Large intestine (tissue), 3 donors: ENCODE measurements at regions not wholly inside any gene's neighbourhood (a gene's known extent, or its start where the extent isn't known, plus 50 kb on each side); places are given as distances from the start of the nearest gene placed in this dataset.

ENCODE experiments used
- DNase-seq, 2 donors: peaks; one replicate each; pipeline versions ENCODE4 v3.0.0 to v3.0.0-alpha.2; 2013
- H3K27ac ChIP-seq: one replicate; pipeline ENCODE4 v1.5.1; 2013; ENCODE audit warnings: low read length
- H3K27me3 ChIP-seq: 2 replicates; pipeline ENCODE4 v1.6.1; 2013; ENCODE audit warnings: low read length; ENCODE audit not compliant: control insufficient read depth, insufficient read depth
- H3K36me3 ChIP-seq: 2 replicates; pipeline ENCODE4 v1.6.1; 2013; ENCODE audit warnings: low read length; ENCODE audit not compliant: control insufficient read depth, insufficient read depth
- H3K4me1 ChIP-seq: one replicate; pipeline ENCODE4 v1.6.1; 2013; ENCODE audit warnings: low read length; ENCODE audit not compliant: control insufficient read depth, insufficient read depth
- H3K4me3 ChIP-seq: one replicate; pipeline ENCODE4 v1.5.1; 2013; ENCODE audit warnings: low read length
- H3K9me3 ChIP-seq: one replicate; pipeline ENCODE4 v1.6.1; 2013; ENCODE audit warnings: mild to moderate bottlenecking, low read depth, low read length, moderate library complexity; ENCODE audit not compliant: control insufficient read depth
- WGBS: methylation state at CpG from one replicate; pipeline ENCODE4 v1.1.5; 2013; ENCODE audit warnings: low lambda C conversion rate; ENCODE audit not compliant: insufficient coverage; 5-methylcytosine and 5-hydroxymethylcytosine counted together

GRCh38 chr13:76813000-76813691 lies 73.1 kb downstream of the KCTD12 start:
- no peak overlapping the region for H3K4me3 ChIP-seq
- no CpG with 5 or more reads among the region's 4 CpGs for WGBS
- H3K27ac ChIP-seq: no peak overlapping the region
- no peaks in the 10 kb centered on the region for H3K27me3 ChIP-seq
- peaks cover 3% of the 10 kb centered on the region for H3K9me3 ChIP-seq
- no peaks in the 10 kb centered on the region for H3K36me3 ChIP-seq
- peaks cover 10% of the 10 kb centered on the region for H3K4me1 ChIP-seq
- no peak for DNase-seq

DNA sequence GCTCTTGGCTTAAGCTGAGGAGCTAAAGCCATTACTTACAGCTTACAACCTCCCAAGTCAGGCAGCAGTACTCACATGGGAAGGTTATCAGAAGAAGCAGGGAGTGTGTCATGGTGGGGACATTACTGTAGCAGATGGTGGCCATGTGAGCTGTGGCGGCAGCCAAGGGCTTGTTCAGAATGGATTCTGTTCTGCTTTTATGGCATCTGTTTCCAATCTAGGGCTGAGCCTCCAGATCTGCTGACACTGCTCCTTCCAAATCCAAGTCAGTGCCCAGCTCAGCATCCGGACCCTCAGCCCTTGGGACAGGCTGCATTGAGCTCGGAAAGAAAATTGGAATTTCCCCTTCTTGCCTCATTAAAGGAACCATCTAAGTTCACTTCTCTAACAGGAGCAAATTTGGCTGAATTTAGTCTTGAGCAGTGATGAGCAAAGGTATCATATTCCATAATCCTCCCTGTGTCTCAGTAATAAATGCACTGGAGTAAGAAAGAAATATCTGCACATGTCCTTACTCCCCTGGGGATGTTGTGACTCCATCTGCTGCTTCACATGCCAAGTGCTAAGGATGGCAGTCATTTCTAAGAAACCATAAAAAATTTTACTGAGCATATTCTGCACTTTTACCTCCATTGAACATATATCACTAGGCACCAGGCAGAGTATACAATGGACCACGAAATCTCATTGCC lies 73.9 kb downstream of the KCTD12 start:
- Histone ChIP-seq H3K9me3 (peaks cover 3% of the 10 kb centered on the region), H3K36me3 (no peaks in the 10 kb centered on the region), H3K27ac (no peak overlapping the region), H3K4me1 (peaks cover 10% of the 10 kb centered on the region), H3K27me3 (no peaks in the 10 kb centered on the region), H3K4me3 (no peak overlapping the region)
- DNase-seq: no peak
- WGBS: no CpG with 5 or more reads among the region's 4 CpGs

DNA sequence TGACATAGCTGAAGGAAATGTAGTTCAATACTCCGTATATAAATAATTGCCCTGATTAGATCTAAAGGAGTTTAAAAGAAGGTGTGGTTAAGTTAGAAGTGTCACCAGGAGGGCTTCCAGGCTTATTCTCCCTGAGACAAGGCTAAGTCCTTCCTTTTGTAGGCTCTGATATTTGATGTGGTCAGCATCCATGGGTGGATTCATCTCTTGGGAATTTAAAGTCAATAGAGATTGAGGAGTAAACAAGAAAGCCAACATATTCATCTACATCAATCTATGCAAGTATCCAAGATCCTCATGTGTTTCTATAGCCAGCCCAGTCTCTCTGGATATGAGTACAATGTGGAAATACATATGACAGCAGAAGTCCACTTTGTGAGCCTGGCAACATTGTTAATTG lies 76.8 kb downstream of the KCTD12 start:
- DNase-seq: no peak
- WGBS: 86% methylated on average over 1 of the region's 1 CpG
- Histone ChIP-seq H3K4me1 (peaks cover 9% of the 10 kb centered on the region), H3K27me3 (no peaks in the 10 kb centered on the region), H3K36me3 (no peaks in the 10 kb centered on the region), H3K9me3 (peaks cover 3% of the 10 kb centered on the region), H3K27ac (no peak overlapping the region), H3K4me3 (no peak overlapping the region)

DNA sequence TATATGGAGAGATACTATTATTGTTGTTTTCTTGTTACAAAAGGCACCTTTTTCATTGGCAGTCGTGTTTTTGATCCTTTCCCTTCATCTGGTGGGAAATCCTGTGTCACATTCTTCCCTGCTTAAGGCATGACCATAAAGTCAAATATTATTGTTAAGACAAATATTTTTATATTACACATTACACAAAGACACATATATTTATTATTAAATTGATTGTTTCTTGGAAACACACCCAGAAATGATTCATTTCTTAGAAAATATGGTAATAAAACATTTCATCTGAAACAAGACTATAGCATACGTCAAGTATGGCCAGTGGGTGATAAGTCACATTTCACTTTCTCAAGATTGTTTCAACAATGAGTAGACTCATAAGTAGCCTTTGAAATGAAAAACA lies 77.3 kb downstream of the KCTD12 start:
- no peaks in the 10 kb centered on the region for H3K27me3 ChIP-seq
- peaks cover 5% of the 10 kb centered on the region for H3K4me1 ChIP-seq
- no peak for DNase-seq
- H3K36me3 ChIP-seq: no peaks in the 10 kb centered on the region
- no peak overlapping the region for H3K4me3 ChIP-seq
- H3K9me3 ChIP-seq: peaks cover 3% of the 10 kb centered on the region
- no CpG with 5 or more reads among the region's 2 CpGs for WGBS
- H3K27ac ChIP-seq: no peak overlapping the region

DNA sequence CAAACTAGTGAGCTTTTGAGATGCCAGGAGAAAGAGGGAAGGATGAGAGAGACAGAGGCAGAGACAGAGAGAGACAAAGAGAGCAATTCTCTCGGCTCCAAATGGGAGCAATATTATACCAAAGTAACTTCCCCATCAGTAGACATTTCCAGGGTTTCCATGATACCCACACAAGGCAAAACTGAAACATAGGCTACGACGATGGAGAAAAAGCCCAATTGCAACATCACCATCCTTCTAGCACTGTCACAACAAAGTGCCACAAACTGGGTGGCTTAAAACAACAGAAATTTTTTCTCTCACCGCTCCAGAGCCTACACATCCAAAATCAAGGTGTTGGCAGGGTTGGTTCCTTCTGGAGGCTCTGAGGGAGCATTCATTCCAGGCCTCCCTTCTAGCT lies 81.4 kb downstream of the KCTD12 start:
- Histone ChIP-seq H3K36me3 (no peaks in the 10 kb centered on the region), H3K27me3 (no peaks in the 10 kb centered on the region)
- no CpG with 5 or more reads among the region's 4 CpGs for WGBS

GRCh38 chr13:76803831-76804230 lies 82.4 kb downstream of the KCTD12 start:
- no CpG with 5 or more reads among the region's 1 CpG for WGBS

More for the DNA sequence above, 81.4 kb downstream of the KCTD12 start:
- H3K27ac ChIP-seq: no peak overlapping the region
- no peaks in the 10 kb centered on the region for H3K9me3 ChIP-seq
- no peak overlapping the region for H3K4me3 ChIP-seq
- H3K4me1 ChIP-seq: no peaks in the 10 kb centered on the region
- no peak for DNase-seq

DNA sequence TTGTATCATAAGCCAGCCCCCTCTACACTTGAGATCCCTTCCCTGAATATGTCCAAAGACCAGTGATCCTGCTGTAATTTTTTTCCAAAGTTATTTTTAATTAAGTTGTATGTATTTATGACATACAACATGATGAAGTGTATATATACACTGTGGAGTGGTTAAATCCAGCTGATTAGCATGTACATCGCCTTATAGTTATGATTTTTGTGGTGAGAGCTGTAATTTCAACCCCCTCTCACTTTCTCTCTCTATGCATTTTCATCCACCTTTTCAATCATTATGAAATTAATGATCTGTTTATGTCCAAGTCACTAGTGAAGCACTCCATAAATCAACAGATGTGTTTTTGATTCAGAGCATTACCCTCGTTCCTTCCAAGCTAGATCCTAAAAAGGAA lies 85.3 kb downstream of the KCTD12 start:
- no peak for DNase-seq
- Histone ChIP-seq H3K4me3 (no peak overlapping the region), H3K27ac (no peak overlapping the region), H3K4me1 (peaks cover 3% of the 10 kb centered on the region), H3K27me3 (no peaks in the 10 kb centered on the region), H3K9me3 (no peaks in the 10 kb centered on the region), H3K36me3 (no peaks in the 10 kb centered on the region)
- no CpG with 5 or more reads among the region's 2 CpGs for WGBS

More at GRCh38 chr13:76803831-76804230, 82.4 kb downstream of the KCTD12 start:
- Histone ChIP-seq H3K36me3 (no peaks in the 10 kb centered on the region), H3K4me3 (no peak overlapping the region), H3K9me3 (no peaks in the 10 kb centered on the region), H3K27ac (no peak overlapping the region), H3K27me3 (no peaks in the 10 kb centered on the region), H3K4me1 (peaks cover 3% of the 10 kb centered on the region)
- no peak for DNase-seq

- DNase-seq: peak; percentile 68 to 88
- 40% methylated on average over 1 of the region's 3 CpGs for WGBS
- H3K27ac ChIP-seq: no peak overlapping the region
- H3K4me3 ChIP-seq: no peak overlapping the region
- no peaks in the 10 kb centered on the region for H3K36me3 ChIP-seq
- no peaks in the 10 kb centered on the region for H3K27me3 ChIP-seq
- peaks cover 3% of the 10 kb centered on the region for H3K4me1 ChIP-seq
- H3K9me3 ChIP-seq: no peaks in the 10 kb centered on the region
Observed at GRCh38 chr13:76799696-76800095, 86.5 kb downstream of the KCTD12 start.

DNA sequence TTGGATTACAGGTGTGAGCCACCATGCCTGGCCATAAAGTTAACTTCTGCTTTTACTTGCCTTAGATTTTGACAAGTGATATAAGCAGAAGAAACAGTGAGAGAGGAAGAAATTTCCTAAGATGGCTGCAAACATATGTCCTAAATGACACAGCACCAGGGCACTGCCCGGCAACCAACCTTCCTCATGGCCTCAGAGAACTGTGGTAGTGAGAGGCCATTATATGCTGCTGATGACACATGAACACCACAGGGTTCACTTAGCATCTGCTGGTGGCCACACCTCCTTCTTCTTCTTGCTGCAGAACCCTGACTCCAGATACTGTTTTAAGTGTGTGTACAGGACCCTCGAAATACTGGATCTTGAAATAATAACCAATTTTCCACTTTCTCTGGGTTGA lies 88.2 kb downstream of the KCTD12 start:
- DNase-seq: no peak
- no peak overlapping the region for H3K4me3 ChIP-seq
- H3K4me1 ChIP-seq: peaks cover 3% of the 10 kb centered on the region
- H3K36me3 ChIP-seq: no peaks in the 10 kb centered on the region
- no peak overlapping the region for H3K27ac ChIP-seq
- no CpG with 5 or more reads among the region's 2 CpGs for WGBS
- no peaks in the 10 kb centered on the region for H3K27me3 ChIP-seq
- no peaks in the 10 kb centered on the region for H3K9me3 ChIP-seq

- no peaks in the 10 kb centered on the region for H3K9me3 ChIP-seq
- H3K36me3 ChIP-seq: no peaks in the 10 kb centered on the region
- no peak overlapping the region for H3K27ac ChIP-seq
- H3K4me3 ChIP-seq: no peak overlapping the region
- no peaks in the 10 kb centered on the region for H3K27me3 ChIP-seq
- H3K4me1 ChIP-seq: peaks cover 3% of the 10 kb centered on the region
- DNase-seq: no peak
- 83% methylated on average over 2 of the region's 5 CpGs for WGBS
Observed at GRCh38 chr13:76797361-76797760, 88.8 kb downstream of the KCTD12 start.

DNA sequence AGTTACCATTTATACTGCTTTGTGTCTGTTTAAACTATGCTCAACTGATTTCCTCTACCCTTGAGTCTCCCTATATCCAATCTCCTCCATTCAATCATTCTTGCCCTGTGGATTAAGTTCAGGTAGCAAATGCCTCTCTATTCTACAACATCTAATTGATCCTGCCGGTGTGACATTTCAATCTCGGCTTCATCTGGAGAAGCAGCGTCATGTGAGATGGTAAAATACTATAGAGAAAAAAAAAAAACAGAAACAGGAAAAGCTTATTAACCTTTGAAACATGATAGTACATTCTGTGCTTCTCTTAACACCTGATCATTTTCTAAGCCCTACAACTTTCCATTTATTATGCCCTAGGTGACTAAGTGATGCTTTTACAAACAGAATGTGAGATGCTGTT lies 89.4 kb downstream of the KCTD12 start:
- WGBS: 17% methylated on average over 2 of the region's 3 CpGs
- Histone ChIP-seq H3K4me1 (peaks cover 3% of the 10 kb centered on the region), H3K27me3 (no peaks in the 10 kb centered on the region), H3K9me3 (no peaks in the 10 kb centered on the region), H3K36me3 (no peaks in the 10 kb centered on the region), H3K4me3 (no peak overlapping the region), H3K27ac (no peak overlapping the region)
- DNase-seq: peak in 1 of 2 donors; percentile 71
